ENCODE measurements at regions not wholly inside any gene's neighbourhood (a gene's known extent, or its start where the extent isn't known, plus 50 kb on each side); places are given as distances from the start of the nearest gene placed in this dataset.

GRCh38 chr1:118337346-118337745, 152.3 kb upstream of the SPAG17 start:
- no peak for TF ChIP-seq CTCF (IDR thresholded peaks at IDR 0.05)
- TF ChIP-seq POLR2A (IDR thresholded peaks at IDR 0.05) = no peak
- TF ChIP-seq EP300 (IDR thresholded peaks at IDR 0.05) = no peak

Data from ovary (tissue), 3 donors.